ENCODE measurements at regions not wholly inside any gene's neighbourhood (a gene's known extent, or its start where the extent isn't known, plus 50 kb on each side); places are given as distances from the start of the nearest gene placed in this dataset.

GRCh38 chr6:4314201-4314707 is 178.9 kb upstream of the ECI2 start:
- H3K4me3 ChIP-seq (ENCODE audit: low read depth, low read length), result no peak overlapping the region
- no peak for TF ChIP-seq CTCF (IDR thresholded peaks at IDR 0.05; ENCODE audit: insufficient read depth, low read length, missing control alignments)
- ChIA-PET POLR2A (no interaction called here), CTCF (interaction anchor here (0.9 to 1.7 kb wide), 7 partner anchors 460 to 829 kb away, joined by 3 to 10 read pairs (median 4); no protein-coding TSS in a partner anchor)
- DNase-seq (ENCODE audit: low read depth, low spot score), result no peak

- peak; percentile 85 for DNase-seq (ENCODE audit: low read depth, low spot score)
- peak; percentile 40 for TF ChIP-seq CTCF (IDR thresholded peaks at IDR 0.05; ENCODE audit: insufficient read depth, low read length, missing control alignments)
- POLR2A ChIA-PET, result interaction anchor here (0.6 kb wide), 1 partner anchor 678 kb away, joined by 4 read pairs; no protein-coding TSS in a partner anchor
- peak overlapping the region; percentile 28 for H3K4me3 ChIP-seq (ENCODE audit: low read depth, low read length)
- CTCF ChIA-PET, result interaction anchor here (0.7 to 1.7 kb wide), 15 partner anchors 11 to 1089 kb away, joined by 3 to 10 read pairs (median 3); partner anchors contain the start of gene CDYL
Measured at GRCh38 chr6:4313044-4313686, 177.8 kb upstream of the ECI2 start.

- CTCF ChIA-PET, result interaction anchor here (1.0 to 1.7 kb wide), 9 partner anchors 9 to 719 kb away, joined by 3 to 10 read pairs (median 3); partner anchors contain the start of gene CDYL
- POLR2A ChIA-PET, result no interaction called here
- H3K4me3 ChIP-seq (ENCODE audit: low read depth, low read length), result no peak overlapping the region
- DNase-seq (ENCODE audit: low read depth, low spot score), result no peak
- TF ChIP-seq CTCF (IDR thresholded peaks at IDR 0.05; ENCODE audit: insufficient read depth, low read length, missing control alignments), result no peak
Measured at GRCh38 chr6:4311976-4312860, 176.8 kb upstream of the ECI2 start.

GRCh38 chr6:4309540-4309939 is 174.2 kb upstream of the ECI2 start:
- ChIA-PET POLR2A (interaction anchor here (0.6 kb wide), 1 partner anchor 49 kb away, joined by 3 read pairs; no protein-coding TSS in a partner anchor), CTCF (interaction anchor here (1.0 kb wide), 1 partner anchor 721 kb away, joined by 3 read pairs; no protein-coding TSS in a partner anchor)
- no peak for DNase-seq (ENCODE audit: low read depth, low spot score)
- no peak for TF ChIP-seq CTCF (IDR thresholded peaks at IDR 0.05; ENCODE audit: insufficient read depth, low read length, missing control alignments)
- no peak overlapping the region for H3K4me3 ChIP-seq (ENCODE audit: low read depth, low read length)

GRCh38 chr6:4308364-4308763 is 173.0 kb upstream of the ECI2 start:
- no peak for TF ChIP-seq CTCF (IDR thresholded peaks at IDR 0.05; ENCODE audit: insufficient read depth, low read length, missing control alignments)
- CTCF ChIA-PET, result no interaction called here
- DNase-seq (ENCODE audit: low read depth, low spot score), result no peak
- H3K4me3 ChIP-seq (ENCODE audit: low read depth, low read length), result no peak overlapping the region
- POLR2A ChIA-PET, result no interaction called here
